ENCODE measurements at regions not wholly inside any gene's neighbourhood (a gene's known extent, or its start where the extent isn't known, plus 50 kb on each side); places are given as distances from the start of the nearest gene placed in this dataset.

DNA sequence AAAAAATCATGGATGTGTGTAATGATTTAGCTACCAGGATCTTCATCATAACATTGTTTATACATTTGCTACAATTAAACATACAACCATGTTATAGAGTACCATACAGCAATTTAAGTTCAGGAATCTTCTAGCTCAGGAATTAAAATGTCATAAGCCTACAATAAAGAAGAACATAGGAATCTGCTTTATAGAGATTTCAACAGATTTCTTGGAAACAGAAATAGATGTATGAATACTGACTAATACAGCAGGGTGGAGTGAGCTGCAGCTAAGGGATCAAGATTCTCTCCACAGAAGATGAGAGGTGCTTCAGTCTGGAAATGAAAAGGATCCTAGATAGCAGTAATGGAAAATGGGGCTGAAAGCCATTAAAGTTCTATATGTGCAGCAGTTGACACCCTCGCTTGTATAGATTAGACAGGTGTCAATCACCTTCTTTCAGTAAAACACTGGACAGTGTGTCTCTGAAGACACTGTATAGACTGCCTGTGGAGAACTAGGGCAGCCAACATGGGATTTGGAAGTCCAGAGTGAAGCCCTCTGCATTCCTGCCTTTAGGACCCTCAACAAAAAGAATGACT is 73.9 kb downstream of the DNTTIP2 start:
- Histone ChIP-seq H3K36me3 (ENCODE audit: insufficient read depth) (no peaks in the 10 kb centered on the region), H2AFZ (ENCODE audit: low read depth) (no peak overlapping the region), H3K9ac (no peak overlapping the region), H3K27ac (no peak overlapping the region), H3K4me1 (ENCODE audit: low read depth, poor library complexity, severe bottlenecking) (no peaks in the 10 kb centered on the region), H4K20me1 (ENCODE audit: insufficient read depth) (no peaks in the 10 kb centered on the region), H3K79me2 (ENCODE audit: insufficient read depth, low read depth) (no peaks in the 10 kb centered on the region), H3K4me2 (no peak overlapping the region), H3K27me3 (ENCODE audit: insufficient read depth, low read depth) (no peaks in the 10 kb centered on the region), H3K4me3 (IDR thresholded peaks at IDR 0.05; ENCODE audit: insufficient read depth, low read depth, low read length) (no peak overlapping the region)
- TF ChIP-seq CTCF (conservative IDR thresholded peaks at IDR 0.05; ENCODE audit: low read depth, low read length), result no peak

DNA sequence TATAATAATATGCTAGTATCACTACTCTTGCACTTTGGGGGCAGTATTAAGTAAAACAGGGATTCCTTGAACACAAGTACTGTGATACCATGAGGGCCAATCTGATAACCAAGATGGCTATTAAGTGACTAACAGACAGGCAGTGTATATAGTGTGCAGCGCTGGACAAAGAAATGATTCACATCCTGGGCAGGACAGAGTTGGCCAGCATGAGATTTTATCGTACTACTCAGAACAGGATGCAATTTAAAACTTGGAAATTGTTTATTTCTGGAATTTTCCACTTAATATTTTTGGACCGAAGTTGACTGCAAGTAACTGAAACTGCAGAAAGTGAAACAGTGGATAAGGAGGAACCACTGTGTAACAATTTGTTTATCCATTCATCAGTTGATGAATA is 74.6 kb downstream of the DNTTIP2 start:
- H3K9ac ChIP-seq, result no peak overlapping the region
- no peak overlapping the region for H2AFZ ChIP-seq (ENCODE audit: low read depth)
- TF ChIP-seq CTCF (conservative IDR thresholded peaks at IDR 0.05; ENCODE audit: low read depth, low read length), result no peak
- no peak overlapping the region for H3K4me3 ChIP-seq (IDR thresholded peaks at IDR 0.05; ENCODE audit: insufficient read depth, low read depth, low read length)
- H3K4me1 ChIP-seq (ENCODE audit: low read depth, poor library complexity, severe bottlenecking), result no peaks in the 10 kb centered on the region
- H3K4me2 ChIP-seq, result no peak overlapping the region
- H3K27me3 ChIP-seq (ENCODE audit: insufficient read depth, low read depth), result no peaks in the 10 kb centered on the region
- no peaks in the 10 kb centered on the region for H3K36me3 ChIP-seq (ENCODE audit: insufficient read depth)
- H3K27ac ChIP-seq, result no peak overlapping the region
- no peaks in the 10 kb centered on the region for H4K20me1 ChIP-seq (ENCODE audit: insufficient read depth)
- no peaks in the 10 kb centered on the region for H3K79me2 ChIP-seq (ENCODE audit: insufficient read depth, low read depth)

DNA sequence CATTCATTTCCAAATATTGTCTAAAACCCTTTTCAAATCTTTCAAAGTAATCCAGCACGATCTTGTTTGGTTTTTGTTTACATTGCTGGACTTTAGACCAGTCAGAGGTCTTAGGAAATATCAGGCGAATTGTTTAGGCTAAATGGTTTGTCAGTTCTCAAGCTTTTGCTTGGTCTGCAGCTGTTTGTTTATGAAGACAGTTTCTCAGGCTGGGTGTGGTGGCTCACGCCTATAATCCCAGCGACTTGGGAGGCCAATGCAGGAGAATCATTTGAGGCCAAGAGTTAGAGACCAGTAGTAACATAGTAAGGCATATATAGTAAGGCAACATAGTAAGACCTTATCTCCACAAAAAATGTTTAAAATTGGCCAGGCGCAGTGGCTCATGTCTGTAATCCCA is 77.5 kb downstream of the DNTTIP2 start:
- Histone ChIP-seq H3K4me3 (IDR thresholded peaks at IDR 0.05; ENCODE audit: insufficient read depth, low read depth, low read length) (no peak overlapping the region), H3K27me3 (ENCODE audit: insufficient read depth, low read depth) (no peaks in the 10 kb centered on the region), H3K27ac (no peak overlapping the region), H3K9ac (no peak overlapping the region), H4K20me1 (ENCODE audit: insufficient read depth) (no peaks in the 10 kb centered on the region), H3K36me3 (ENCODE audit: insufficient read depth) (no peaks in the 10 kb centered on the region), H3K79me2 (ENCODE audit: insufficient read depth, low read depth) (no peaks in the 10 kb centered on the region), H2AFZ (ENCODE audit: low read depth) (no peak overlapping the region), H3K4me1 (ENCODE audit: low read depth, poor library complexity, severe bottlenecking) (no peaks in the 10 kb centered on the region), H3K4me2 (no peak overlapping the region)
- no peak for TF ChIP-seq CTCF (conservative IDR thresholded peaks at IDR 0.05; ENCODE audit: low read depth, low read length)

DNA sequence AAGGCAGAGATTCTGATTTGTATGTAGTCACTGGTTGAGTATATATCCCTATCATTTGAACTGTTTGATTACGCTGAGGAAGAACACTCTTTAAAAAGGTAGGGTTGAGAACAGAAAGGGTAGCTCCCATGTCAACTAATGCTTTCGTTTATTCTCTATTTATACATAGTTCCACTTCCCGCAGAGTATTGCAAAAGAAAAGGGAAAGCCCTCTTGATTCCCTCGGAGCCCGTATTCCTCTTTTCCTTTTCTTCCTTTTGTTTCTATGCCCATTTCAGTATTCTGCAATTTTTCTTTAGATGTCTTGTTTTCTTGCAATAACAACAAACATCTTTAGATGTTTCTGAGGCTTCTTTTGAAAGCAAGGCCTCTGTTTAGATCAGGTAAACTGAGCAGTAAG is 78.2 kb downstream of the DNTTIP2 start:
- Histone ChIP-seq H3K9ac (no peak overlapping the region), H2AFZ (ENCODE audit: low read depth) (no peak overlapping the region), H4K20me1 (ENCODE audit: insufficient read depth) (no peaks in the 10 kb centered on the region), H3K36me3 (ENCODE audit: insufficient read depth) (no peaks in the 10 kb centered on the region), H3K4me3 (IDR thresholded peaks at IDR 0.05; ENCODE audit: insufficient read depth, low read depth, low read length) (no peak overlapping the region), H3K27ac (no peak overlapping the region), H3K4me1 (ENCODE audit: low read depth, poor library complexity, severe bottlenecking) (no peaks in the 10 kb centered on the region), H3K4me2 (no peak overlapping the region), H3K79me2 (ENCODE audit: insufficient read depth, low read depth) (no peaks in the 10 kb centered on the region), H3K27me3 (ENCODE audit: insufficient read depth, low read depth) (no peaks in the 10 kb centered on the region)
- no peak for TF ChIP-seq CTCF (conservative IDR thresholded peaks at IDR 0.05; ENCODE audit: low read depth, low read length)

Measured in KMS-11 (cell line).